ENCODE measurements at regions not wholly inside any gene's neighbourhood (a gene's known extent, or its start where the extent isn't known, plus 50 kb on each side); places are given as distances from the start of the nearest gene placed in this dataset.

GRCh38 chr7:67359900-67360299, 363.3 kb downstream of the TYW1 start:
- TF ChIP-seq, protein P1, sequence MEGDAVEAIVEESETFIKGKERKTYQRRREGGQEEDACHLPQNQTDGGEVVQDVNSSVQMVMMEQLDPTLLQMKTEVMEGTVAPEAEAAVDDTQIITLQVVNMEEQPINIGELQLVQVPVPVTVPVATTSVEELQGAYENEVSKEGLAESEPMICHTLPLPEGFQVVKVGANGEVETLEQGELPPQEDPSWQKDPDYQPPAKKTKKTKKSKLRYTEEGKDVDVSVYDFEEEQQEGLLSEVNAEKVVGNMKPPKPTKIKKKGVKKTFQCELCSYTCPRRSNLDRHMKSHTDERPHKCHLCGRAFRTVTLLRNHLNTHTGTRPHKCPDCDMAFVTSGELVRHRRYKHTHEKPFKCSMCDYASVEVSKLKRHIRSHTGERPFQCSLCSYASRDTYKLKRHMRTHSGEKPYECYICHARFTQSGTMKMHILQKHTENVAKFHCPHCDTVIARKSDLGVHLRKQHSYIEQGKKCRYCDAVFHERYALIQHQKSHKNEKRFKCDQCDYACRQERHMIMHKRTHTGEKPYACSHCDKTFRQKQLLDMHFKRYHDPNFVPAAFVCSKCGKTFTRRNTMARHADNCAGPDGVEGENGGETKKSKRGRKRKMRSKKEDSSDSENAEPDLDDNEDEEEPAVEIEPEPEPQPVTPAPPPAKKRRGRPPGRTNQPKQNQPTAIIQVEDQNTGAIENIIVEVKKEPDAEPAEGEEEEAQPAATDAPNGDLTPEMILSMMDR (conservative IDR thresholded peaks at IDR 0.05; ENCODE audit: low read depth in 2 of 2) = no peak
- TF ChIP-seq POLR2AphosphoS5 (IDR thresholded peaks at IDR 0.05; ENCODE audit: low read depth) = no peak
- no peak for TF ChIP-seq ETS1 (IDR thresholded peaks at IDR 0.05)
- no peak for TF ChIP-seq EZH2 (IDR thresholded peaks at IDR 0.05; ENCODE audit: low read depth, unreplicated experiment)
- TF ChIP-seq JUNB (IDR thresholded peaks at IDR 0.05; ENCODE audit: unreplicated experiment) = no peak
- no peak for TF ChIP-seq EZH2phosphoT487 (IDR thresholded peaks at IDR 0.05; ENCODE audit: unreplicated experiment)
- TF ChIP-seq, protein P2, sequence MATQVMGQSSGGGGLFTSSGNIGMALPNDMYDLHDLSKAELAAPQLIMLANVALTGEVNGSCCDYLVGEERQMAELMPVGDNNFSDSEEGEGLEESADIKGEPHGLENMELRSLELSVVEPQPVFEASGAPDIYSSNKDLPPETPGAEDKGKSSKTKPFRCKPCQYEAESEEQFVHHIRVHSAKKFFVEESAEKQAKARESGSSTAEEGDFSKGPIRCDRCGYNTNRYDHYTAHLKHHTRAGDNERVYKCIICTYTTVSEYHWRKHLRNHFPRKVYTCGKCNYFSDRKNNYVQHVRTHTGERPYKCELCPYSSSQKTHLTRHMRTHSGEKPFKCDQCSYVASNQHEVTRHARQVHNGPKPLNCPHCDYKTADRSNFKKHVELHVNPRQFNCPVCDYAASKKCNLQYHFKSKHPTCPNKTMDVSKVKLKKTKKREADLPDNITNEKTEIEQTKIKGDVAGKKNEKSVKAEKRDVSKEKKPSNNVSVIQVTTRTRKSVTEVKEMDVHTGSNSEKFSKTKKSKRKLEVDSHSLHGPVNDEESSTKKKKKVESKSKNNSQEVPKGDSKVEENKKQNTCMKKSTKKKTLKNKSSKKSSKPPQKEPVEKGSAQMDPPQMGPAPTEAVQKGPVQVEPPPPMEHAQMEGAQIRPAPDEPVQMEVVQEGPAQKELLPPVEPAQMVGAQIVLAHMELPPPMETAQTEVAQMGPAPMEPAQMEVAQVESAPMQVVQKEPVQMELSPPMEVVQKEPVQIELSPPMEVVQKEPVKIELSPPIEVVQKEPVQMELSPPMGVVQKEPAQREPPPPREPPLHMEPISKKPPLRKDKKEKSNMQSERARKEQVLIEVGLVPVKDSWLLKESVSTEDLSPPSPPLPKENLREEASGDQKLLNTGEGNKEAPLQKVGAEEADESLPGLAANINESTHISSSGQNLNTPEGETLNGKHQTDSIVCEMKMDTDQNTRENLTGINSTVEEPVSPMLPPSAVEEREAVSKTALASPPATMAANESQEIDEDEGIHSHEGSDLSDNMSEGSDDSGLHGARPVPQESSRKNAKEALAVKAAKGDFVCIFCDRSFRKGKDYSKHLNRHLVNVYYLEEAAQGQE (IDR thresholded peaks at IDR 0.05; ENCODE audit: unreplicated experiment) = no peak
